ENCODE measurements at regions not wholly inside any gene's neighbourhood (a gene's known extent, or its start where the extent isn't known, plus 50 kb on each side); places are given as distances from the start of the nearest gene placed in this dataset.

DNA sequence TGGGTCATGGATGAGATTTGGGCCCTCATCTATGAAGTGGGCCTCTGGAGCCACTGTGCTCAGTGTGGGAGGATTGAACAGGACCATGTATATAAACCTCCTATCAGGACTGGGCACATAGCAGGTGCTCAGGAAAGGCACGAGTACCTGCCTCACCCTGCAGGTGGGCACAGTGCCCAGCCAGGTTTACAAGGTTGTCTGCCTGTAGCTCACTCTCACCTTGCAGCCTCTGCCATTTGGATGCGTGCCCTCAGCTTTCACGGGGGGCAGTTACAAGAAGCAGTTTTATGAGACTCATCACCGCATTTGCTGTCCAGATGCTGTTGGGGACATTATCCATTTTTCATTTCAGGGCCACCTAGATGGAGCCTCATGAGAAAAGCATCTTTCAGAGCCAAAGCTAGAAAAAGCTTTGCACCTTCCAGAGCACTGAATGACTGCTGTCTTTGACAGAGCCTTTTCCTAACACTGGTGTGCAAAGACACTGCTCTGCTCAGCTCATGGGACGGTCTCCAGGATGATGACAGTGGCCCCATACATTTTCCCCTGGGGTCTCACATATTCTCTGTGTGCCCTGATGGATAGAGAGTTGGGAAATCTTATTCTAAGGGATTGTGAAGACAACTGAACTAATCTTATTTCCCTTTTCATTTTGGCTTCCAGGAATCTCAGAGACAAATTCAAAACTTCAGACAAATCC lies 327.5 kb upstream of the RTL1 start:
- Mint-ChIP-seq H3K4me3 (no peak overlapping the region), H3K27ac (no peak overlapping the region), H3K36me3 (no peaks in the 10 kb centered on the region), H3K4me1 (no peaks in the 10 kb centered on the region), H3K27me3 (ENCODE audit: low read depth in 3 of 3) (peaks cover 2 to 6% (median 5%) of the 10 kb centered on the region in 3 donors), H3K9me3 (peaks cover 0 to 2% (median 0%) of the 10 kb centered on the region in 7 donors)
- Histone ChIP-seq H3K36me3 (replicated peaks in 1 of 2; ENCODE audit: control insufficient read depth in 1 of 2, insufficient read depth in 2 of 2, low read length in 2 of 2) (no peaks in the 10 kb centered on the region), H2AFZ (ENCODE audit: insufficient read depth, low read depth, low read length, poor library complexity, severe bottlenecking) (no peak overlapping the region), H3K9me3 (replicated peaks in 1 of 2; ENCODE audit: control insufficient read depth in 1 of 2, insufficient read depth in 1 of 2, low read length in 2 of 2) (no peaks in the 10 kb centered on the region), H3K4me3 (replicated peaks in 1 of 3; ENCODE audit: low read depth in 2 of 3, low read length in 3 of 3) (no peak overlapping the region), H3K9ac (ENCODE audit: insufficient read depth, low read length, poor library complexity, severe bottlenecking) (no peak overlapping the region), H4K20me1 (ENCODE audit: insufficient read depth, low read length) (no peaks in the 10 kb centered on the region), H3K4me1 (ENCODE audit: control insufficient read depth in 1 of 2, insufficient read depth in 2 of 2, low read length in 2 of 2) (no peaks in the 10 kb centered on the region), H3K79me2 (ENCODE audit: insufficient read depth, low read length) (no peaks in the 10 kb centered on the region), H3K27ac (ENCODE audit: low read depth in 1 of 2, low read length in 2 of 2) (no peak overlapping the region), H3K27me3 (ENCODE audit: control insufficient read depth in 2 of 2, insufficient read depth in 2 of 2, low read length in 2 of 2) (no peaks in the 10 kb centered on the region), H3K4me2 (replicated peaks; ENCODE audit: extremely low read depth, low read length, poor library complexity, severe bottlenecking) (no peak overlapping the region)
- no peak for TF ChIP-seq CTCF (IDR thresholded peaks at IDR 0.05)
- intact Hi-C loops (cut with micrococcal nuclease), result no loop called here
- DNase-seq, result no peak
- 91% methylated on average over 4 of the region's 5 CpGs for WGBS (ENCODE audit: insufficient coverage)

GRCh38 chr14:101231828-101232227 lies 328.3 kb upstream of the RTL1 start:
- Histone ChIP-seq H3K9ac (ENCODE audit: insufficient read depth, low read length, poor library complexity, severe bottlenecking) (no peak overlapping the region), H3K36me3 (replicated peaks in 1 of 2; ENCODE audit: control insufficient read depth in 1 of 2, insufficient read depth in 2 of 2, low read length in 2 of 2) (no peaks in the 10 kb centered on the region), H3K27me3 (ENCODE audit: control insufficient read depth in 2 of 2, insufficient read depth in 2 of 2, low read length in 2 of 2) (no peaks in the 10 kb centered on the region), H3K4me3 (replicated peaks in 1 of 3; ENCODE audit: low read depth in 2 of 3, low read length in 3 of 3) (no peak overlapping the region), H3K27ac (ENCODE audit: low read depth in 1 of 2, low read length in 2 of 2) (no peak overlapping the region), H3K79me2 (ENCODE audit: insufficient read depth, low read length) (no peaks in the 10 kb centered on the region), H3K9me3 (replicated peaks in 1 of 2; ENCODE audit: control insufficient read depth in 1 of 2, insufficient read depth in 1 of 2, low read length in 2 of 2) (no peaks in the 10 kb centered on the region), H4K20me1 (ENCODE audit: insufficient read depth, low read length) (no peaks in the 10 kb centered on the region), H2AFZ (ENCODE audit: insufficient read depth, low read depth, low read length, poor library complexity, severe bottlenecking) (no peak overlapping the region), H3K4me1 (ENCODE audit: control insufficient read depth in 1 of 2, insufficient read depth in 2 of 2, low read length in 2 of 2) (no peaks in the 10 kb centered on the region), H3K4me2 (replicated peaks; ENCODE audit: extremely low read depth, low read length, poor library complexity, severe bottlenecking) (no peak overlapping the region)
- H3K4me3 Mint-ChIP-seq, result no peak overlapping the region
- intact Hi-C loops (cut with micrococcal nuclease), result no loop called here
- no peaks in the 10 kb centered on the region for H3K36me3 Mint-ChIP-seq
- peaks cover 0 to 6% (median 4%) of the 10 kb centered on the region in 3 donors for H3K27me3 Mint-ChIP-seq (ENCODE audit: low read depth in 3 of 3)
- H3K27ac Mint-ChIP-seq, result no peak overlapping the region
- WGBS (ENCODE audit: insufficient coverage), result no CpG with 5 or more reads among the region's 4 CpGs
- no peak for TF ChIP-seq CTCF (IDR thresholded peaks at IDR 0.05)
- H3K9me3 Mint-ChIP-seq, result peaks cover 0 to 2% (median 0%) of the 10 kb centered on the region in 7 donors
- no peaks in the 10 kb centered on the region for H3K4me1 Mint-ChIP-seq
- DNase-seq, result no peak

Data from CD14-positive monocyte (primary cell).